Posterior vena cava (tissue), 2 donors: ENCODE measurements at regions not wholly inside any gene's neighbourhood (a gene's known extent, or its start where the extent isn't known, plus 50 kb on each side); places are given as distances from the start of the nearest gene placed in this dataset.

Experiments used
- DNase-seq: peaks from one replicate; pipeline ENCODE4 v3.0.0-alpha.2; 2020; ENCODE audit warnings: low spot score
- intact Hi-C, 2 donors: fragments of 100-400 bp; cut with DNase I; formaldehyde crosslinking; loops; one replicate each; pipeline versions ENCODE4 v1.14.1 to v1.14.2; 2022 to 2023
- donor health status: DM: yes; HTN: yes; CAD: no.
- donor health status: DM: yes; HTN: yes; CAD: no.

DNA sequence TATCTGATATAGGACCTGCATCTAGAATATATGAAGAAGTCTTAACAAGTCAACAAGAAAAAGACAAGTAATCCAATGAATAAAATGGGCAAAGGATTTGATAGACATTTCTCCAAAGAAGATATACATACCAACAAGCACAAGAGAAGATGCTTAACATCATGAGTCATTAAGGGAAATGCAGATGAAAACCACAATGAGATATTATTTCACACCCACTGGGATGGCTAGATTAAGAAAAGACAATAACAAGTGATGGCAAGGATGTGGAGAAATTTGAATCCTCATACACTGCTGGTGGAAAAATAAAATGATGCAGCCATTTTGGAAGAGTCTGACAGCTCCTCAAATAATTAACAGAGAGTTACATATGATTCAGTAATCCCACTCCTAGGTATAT lies 502.6 kb downstream of the FUT8 start:
- DNase-seq, result no peak
- intact Hi-C loops, result loop anchor here (5.0 to 10.0 kb wide), 2 partner anchors 1363 to 1870 kb away; no protein-coding TSS in a partner anchor

DNA sequence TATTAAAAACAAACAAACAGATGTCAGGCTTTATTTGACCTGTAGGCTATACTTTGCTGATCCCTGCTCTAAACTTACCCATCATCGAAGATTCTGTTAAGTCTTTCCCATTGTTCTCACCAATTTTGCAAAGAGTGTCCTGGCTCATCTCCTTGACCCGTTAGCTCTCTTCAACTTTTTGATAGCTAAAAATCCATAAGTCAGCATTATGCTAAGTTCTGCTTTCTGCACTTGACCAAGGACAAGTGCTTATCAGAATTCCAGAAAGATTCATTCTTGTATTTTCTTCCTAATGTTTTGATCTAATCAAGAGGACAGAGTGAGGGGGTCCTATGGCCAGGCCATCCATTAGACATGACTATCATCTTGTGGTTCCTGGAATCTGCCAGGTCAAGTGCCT lies 503.5 kb downstream of the FUT8 start:
- intact Hi-C loops, result loop anchor here (5.0 to 10.0 kb wide), 2 partner anchors 1364 to 1871 kb away; no protein-coding TSS in a partner anchor
- no peak for DNase-seq

DNA sequence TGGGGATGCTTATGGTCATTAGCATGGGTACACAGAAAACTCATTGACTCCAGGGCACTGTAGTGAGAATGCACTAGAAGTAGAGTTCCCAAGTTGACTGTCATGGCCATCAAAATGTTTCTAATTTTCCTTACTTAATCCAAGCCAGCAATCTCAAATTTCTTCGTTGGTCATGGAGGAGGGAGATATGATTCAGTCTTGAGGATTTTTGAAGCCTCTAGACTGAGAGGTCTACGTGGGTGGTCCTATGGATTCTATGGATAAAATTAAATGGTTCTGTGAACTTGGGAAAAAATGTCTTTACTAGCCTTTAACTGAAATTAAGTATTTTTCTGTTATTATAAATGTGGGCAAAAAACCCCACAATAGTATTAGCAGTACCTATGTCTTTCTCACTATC lies 508.5 kb downstream of the FUT8 start:
- intact Hi-C loops, result no loop called here
- no peak for DNase-seq

DNA sequence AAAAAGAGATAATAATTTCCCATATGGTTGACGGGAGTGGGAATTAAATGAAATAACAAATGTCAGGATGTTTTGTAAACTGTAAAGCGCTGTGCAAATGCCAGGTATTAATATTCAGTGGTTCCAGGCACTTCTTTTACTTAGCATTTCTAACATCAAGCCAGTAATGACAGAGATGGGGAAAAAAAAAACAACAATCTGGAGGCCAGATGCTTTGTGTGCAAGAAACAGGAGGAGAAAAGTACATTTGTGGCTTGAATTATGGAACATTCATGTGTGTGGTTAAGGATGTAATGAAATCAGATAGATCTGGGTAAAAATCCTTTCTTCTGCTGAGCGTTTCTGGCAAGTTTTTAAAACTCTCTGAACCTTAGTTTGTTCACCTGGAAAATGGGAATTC lies 509.6 kb downstream of the FUT8 start:
- DNase-seq, result no peak
- intact Hi-C loops, result no loop called here

DNA sequence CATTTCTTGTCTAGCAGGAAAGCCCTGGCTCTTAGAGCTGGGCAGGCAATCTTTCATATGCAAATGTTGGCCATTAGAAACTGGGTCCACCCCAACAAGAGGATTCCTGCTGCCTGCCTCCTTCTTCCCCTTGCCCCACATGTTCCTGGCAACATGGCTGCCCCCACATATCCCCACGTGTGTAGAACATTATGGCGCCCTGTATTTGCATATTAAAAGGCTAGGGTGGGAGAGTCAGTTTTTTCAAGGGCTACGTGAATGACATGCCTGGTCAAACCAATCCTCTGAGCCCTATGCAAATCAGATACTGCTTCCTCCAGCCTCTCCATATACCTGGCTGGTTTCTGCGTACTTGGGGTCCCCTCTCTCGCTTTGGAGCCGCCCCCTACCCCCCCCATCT lies 514.0 kb downstream of the FUT8 start:
- no peak for DNase-seq
- intact Hi-C loops, result no loop called here

DNA sequence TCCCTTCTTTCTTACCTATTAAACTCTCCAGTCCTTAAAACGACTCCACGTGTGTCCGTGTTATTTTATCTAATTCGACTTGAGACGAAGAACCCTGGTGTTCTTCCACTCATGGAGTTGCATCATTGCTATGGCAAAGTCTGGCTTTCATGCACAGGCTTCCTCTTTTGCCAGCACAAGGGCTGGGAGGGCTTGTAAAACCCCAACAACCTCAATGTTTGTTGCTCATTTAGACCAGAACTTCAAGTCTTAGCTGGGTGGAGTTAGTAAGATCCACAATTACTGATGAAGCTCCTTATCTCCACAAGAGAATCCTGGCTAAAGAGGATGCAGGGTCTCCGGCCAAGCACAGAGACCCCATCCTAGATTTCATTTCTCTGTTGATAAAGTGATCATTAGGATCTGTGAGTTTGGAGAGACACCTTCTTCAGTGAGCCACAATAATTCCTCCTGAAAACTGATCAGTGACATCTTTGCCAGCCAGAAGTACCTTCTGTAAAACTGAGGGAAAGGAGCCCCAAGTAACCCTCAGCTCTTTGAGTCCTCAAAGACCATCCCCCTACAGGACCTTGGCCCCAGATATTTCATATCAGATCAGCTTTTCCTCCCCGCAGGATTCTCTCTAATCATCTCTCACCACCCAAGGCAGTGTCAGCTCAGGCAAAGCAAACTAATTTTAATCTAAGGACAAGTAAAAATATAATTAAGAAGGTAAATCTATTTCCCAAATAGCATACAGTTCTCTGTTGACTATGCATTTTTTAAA lies 514.6 kb downstream of the FUT8 start:
- DNase-seq, result no peak
- intact Hi-C loops, result no loop called here

DNA sequence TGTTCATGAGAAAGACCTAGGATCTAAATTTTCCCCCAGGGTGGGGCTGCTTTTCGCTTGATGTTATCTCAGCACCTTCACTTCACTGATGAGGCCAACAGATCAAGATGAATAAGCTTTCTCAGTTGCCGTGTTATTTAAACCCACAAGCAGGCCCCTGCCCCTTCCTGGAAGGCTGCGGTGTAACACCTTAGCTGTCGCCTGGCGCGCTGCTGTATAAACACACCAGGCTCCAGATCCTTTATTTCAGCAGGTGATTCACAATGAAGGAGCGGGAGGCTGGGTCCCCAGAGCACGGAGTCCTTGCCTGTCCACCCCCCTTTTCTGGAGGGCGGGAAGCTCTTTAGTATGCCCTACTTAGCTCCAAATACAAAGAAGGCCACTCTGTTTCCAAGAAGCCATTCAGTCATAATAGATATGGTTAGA lies 515.4 kb downstream of the FUT8 start:
- intact Hi-C loops, result no loop called here
- no peak for DNase-seq

DNA sequence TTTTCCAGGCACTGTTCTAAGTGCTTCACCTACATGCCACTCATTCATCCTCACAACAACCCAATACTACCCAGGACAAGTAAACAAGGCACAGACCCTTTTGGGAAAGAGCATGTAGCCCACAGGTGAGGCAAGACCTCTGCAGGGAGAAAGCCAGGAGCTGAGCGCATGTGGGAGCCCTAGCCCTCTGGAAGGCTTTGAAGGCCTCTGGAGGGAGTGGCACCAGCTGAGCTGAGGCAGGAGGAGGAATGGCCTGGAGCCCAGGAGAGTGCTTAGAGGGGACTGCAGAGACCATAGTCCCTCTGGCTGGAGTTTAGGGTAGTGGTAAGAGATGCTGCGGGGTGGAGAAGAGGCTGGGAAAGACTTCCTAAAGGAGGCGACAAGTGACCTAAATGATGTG lies 516.5 kb downstream of the FUT8 start:
- intact Hi-C loops, result no loop called here
- no peak for DNase-seq

DNA sequence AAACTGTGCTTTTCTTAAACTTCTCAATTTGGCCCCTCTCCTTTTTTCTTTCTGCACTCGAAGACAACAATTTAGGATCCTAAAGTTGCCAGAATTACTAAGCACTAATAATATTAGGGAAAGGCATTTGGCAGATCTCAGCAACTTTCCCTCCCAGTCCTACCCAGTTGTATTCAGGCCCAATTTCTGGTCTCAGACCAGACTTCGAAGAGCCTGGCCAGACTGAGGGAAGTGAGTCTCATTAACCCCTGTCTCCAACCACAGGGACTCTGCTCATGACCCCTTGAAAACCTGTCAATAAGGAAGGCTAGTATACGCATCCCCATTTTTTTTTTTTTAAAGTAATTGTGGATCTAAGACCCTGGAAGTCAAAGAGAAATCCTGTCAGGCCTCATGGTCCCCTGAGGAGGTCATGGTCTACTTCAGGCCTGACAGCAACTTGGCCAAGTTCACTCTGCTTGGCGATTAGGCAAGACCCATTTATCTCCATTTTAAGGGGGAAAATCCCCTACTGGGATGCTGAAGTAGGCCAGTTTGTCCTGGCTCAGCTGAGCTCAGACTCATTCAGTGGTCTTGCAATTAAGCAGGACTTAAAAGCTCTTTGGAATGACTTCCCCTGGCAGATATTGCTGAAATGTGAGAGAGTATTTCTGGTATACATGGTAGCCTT lies 521.0 kb downstream of the FUT8 start:
- DNase-seq, result no peak
- intact Hi-C loops, result no loop called here

DNA sequence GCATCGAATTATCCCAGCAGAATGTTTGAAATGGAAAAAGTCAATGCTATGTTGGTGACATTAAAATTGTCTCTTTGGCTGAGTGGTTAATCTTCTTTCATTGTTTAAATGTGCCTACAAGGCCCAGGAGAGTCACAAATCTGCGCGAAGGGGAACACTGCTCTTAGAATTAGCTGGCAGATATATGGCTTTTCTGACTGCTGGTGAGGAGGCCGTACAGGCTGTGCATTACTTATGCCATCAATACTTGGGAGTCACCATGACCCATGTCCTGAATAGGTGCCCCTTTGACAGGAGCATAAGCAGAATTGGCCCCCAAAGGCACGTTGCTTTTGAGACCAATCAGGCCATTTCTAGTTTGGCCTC lies 521.5 kb downstream of the FUT8 start:
- intact Hi-C loops, result no loop called here
- DNase-seq, result no peak

DNA sequence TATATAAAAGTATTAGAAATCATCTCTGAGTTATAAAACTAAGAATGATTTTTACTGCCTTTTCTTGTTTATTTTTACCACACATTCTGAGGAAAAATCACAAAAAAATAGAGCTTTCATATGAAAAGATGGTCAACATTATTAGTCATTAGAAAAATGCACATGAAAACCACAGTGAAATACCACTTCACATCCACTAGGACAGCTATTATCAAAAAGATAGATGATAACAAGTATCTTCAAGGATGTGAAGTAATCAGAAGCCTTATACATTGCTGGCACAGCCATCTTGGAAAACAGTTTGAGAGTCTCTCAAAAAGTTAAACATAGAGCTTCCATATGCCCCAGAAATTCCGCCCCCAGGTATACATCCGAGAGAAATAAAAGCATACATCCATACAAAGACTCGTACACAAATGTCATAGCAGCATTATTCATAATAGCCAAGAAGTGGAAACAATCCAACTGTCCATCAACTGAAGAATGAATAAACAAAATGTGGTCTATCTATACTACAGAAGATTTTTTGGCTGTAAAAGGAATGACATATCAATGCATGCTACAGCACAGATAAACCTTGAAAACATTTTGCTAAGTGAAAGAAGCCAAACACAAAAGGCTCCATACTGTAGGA lies 523.9 kb downstream of the FUT8 start:
- intact Hi-C loops, result no loop called here

DNA sequence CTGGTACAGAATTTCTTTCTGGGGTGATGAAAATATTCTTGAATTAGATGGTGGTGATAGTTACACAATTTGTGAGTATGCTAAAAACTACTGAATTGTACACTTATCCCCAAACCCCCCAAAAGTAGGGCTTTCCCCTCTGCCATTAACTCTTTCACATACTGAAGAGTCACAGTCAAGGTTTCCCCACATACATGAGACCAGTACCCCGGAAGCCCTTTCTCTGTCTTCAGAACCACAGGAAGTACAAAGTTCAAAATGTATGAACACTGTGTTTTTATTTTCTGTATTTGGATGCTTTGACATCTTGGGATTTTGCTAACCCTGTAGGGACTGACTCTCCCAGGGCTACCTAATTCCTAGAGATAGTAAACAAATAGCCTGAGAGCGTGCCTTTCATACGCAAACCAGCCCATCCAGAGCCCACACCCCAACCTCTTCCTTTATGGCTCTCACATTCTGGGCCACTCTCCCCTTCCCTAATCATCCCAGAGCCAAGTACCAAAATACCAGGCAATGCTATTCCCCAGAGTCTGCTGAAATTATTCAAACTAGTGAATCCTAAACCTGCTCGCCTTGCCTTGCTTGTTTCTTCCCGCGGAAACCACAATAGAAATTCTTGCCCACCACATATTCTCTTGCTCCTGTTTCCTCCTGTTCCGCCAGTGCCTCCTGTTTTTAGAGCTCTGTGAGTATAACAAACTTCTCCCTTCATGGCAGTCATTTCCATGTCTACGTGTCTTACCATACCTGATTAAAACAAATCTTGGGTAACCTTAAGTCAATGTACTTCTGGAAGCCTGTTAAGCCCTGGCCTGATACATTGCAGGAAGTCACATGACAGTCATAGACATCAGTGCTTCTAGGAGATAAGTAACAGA lies 524.8 kb downstream of the FUT8 start:
- DNase-seq, result no peak
- intact Hi-C loops, result no loop called here

More for the DNA sequence above, 523.9 kb downstream of the FUT8 start:
- no peak for DNase-seq

DNA sequence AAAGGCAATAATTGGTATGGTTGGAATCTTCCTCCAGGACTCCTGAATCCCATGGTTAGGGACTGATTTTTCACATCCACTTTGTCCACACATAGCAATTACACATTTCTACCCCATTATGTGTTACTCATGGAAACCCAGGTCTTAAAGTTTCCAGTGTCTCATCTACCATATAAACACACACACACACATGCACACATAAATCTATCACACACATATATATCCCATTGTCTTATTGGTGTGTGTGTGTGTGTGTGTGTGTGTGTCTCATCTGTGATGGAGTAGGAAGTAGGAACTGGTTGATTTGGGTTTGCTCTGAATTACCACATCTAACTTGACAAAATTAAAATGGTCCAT lies 525.4 kb downstream of the FUT8 start:
- intact Hi-C loops, result no loop called here
- DNase-seq, result no peak

DNA sequence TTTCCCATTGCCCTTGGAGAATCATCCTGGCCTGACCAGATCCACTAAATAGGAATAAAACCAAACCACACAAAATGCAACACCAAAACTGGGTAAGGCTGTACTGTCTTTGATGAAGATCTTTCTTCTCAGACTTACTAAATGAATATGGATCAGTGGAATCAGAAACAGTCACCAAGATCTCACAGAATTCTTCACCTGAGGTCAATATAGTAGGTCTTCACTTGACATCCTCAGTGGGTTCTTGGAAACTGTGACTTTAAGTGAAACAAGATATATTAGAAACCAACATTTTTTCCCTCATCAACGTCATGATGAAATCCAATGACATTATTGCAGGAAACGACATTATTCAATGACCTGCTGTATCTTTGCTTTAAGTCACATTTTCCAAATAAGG lies 526.2 kb downstream of the FUT8 start:
- no peak for DNase-seq

DNA sequence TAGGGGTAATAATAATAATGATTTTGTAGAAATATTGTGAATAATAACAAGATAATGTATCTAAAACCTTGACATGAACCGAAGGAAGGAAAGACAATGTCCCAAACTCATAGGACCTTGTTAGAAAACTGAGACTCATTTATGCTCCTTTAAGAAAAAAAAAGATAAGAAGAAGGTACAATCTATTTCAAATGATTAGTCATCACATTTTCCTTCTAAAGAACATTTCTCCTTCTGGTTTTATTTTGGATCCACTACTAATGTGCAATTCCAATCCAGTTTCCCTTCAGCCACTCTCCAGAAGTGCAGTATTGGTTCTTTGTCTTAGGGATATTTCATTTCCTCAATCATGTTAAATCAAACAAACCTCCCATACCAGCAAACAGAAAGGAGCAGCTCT lies 526.7 kb downstream of the FUT8 start:
- no peak for DNase-seq
- intact Hi-C loops, result no loop called here

More for the DNA sequence above, 526.2 kb downstream of the FUT8 start:
- intact Hi-C loops, result no loop called here

DNA sequence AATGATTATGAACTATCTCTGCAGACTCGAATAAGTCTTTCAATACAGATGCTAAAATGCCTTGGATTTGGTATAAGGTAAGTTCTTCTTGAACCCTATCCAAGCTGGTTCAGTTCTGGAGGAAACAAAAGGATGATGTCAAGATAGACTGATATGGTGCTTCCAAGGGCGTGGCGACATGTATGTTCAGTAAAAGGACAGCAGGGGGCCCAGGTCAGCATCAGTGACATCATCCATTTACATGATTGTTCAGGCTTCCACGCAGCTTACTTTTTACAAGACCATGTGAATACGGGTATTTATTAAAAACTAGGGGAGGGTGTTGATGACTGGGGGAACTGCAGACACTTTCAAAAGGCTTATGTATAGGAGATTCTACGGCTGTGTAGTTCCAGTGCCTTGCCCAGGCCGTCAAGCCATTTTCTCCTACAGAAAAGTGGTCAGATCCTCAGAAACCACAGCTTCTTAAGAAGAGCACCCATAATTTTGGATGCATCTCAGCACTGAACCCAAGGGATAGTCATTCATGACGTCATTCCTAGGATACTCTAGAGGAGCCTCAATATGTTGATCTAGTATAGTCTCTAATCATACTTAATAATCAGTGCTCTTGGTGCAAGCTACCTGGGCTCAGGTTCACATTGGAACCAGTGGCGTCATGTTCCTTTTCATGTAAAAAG lies 527.7 kb downstream of the FUT8 start:
- DNase-seq, result no peak
- intact Hi-C loops, result no loop called here

DNA sequence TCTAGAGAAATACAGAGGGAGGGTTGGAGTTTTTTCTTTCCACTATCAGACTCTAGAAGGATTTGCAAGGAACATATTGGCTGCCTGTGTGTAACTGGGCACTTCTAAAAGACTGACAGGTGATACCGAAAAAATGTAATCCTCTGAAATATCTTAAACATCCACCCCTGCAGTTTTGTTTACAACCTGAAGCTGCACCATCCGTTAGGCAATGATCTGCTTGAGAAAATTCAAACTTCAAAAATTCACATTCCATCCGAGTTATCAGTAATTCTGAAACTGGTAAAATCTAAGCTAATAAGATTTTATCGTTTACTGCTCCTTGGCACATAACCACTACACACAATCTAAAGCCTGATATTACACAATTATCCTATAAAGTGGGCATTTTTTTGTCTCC lies 528.6 kb downstream of the FUT8 start:
- intact Hi-C loops, result no loop called here
- no peak for DNase-seq

DNA sequence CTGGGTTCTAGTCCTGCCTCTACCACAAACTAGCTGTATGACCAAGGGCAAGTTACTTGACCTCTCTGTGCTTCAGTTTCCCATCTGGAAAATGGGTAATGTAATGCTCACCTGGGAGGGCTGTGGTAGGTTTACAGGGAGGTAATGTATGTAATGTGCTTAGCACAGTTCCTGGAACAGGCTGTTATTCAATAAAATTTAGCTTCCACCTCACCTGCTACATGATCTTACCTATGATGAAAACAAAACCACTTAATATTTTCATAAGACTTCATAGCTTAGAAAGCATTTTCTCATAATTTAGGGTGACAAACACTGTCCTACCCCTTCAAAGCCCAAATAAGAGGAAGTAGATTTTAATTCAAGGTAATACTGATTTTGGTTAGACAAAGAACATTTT lies 530.6 kb downstream of the FUT8 start:
- DNase-seq, result no peak
- intact Hi-C loops, result no loop called here

DNA sequence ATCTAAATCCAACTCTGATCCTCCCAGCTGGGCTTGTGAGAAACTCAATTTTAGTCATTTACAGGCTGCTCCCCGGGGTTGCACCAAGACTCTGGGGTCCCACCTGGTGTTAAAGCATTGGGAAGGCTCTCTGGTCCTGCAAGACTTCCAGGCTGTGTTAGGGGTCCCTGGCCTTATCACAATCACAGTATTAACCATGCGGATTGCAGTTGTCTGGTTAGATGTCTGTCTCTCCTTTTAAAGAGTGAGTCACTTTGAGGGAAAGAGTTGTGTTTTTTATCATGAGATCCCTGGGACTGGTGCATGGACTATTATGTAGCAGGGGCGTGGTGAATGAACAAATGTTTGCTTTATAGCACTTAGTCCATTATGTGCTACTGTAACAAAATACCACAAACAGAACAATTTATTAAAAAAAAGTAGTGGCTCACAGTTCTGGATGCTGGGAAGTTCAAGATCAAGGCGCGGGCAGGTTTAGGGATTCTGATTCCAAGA lies 531.4 kb downstream of the FUT8 start:
- no peak for DNase-seq
- intact Hi-C loops, result no loop called here
